ENCODE measurements at regions not wholly inside any gene's neighbourhood (a gene's known extent, or its start where the extent isn't known, plus 50 kb on each side); places are given as distances from the start of the nearest gene placed in this dataset.

GRCh38 chr18:70709144-70709543 lies 420.3 kb downstream of the SOCS6 start:
- H3K36me3 ChIP-seq (ENCODE audit: control insufficient read depth in 2 of 2, extremely low read depth in 1 of 2, insufficient read depth in 2 of 2, low read length in 2 of 2) = no peaks in the 10 kb centered on the region
- no peaks in the 10 kb centered on the region for H3K9me3 ChIP-seq (ENCODE audit: control insufficient read depth, low read depth, low read length)
- no peaks in the 10 kb centered on the region for H3K4me1 ChIP-seq (ENCODE audit: control insufficient read depth, extremely low read depth, insufficient read depth, low read length)
- H4K20me1 ChIP-seq (ENCODE audit: control insufficient read depth, extremely low read depth, insufficient read depth, low read length) = no peaks in the 10 kb centered on the region
- H3K9ac ChIP-seq (ENCODE audit: control insufficient read depth, extremely low read depth, insufficient read depth, low read length) = no peak overlapping the region
- H2AFZ ChIP-seq (ENCODE audit: control insufficient read depth, low read length) = no peak overlapping the region
- FAIRE-seq (no peak), DNase-seq (ENCODE audit: low read depth, low spot score) (no peak)
- H3K9me1 ChIP-seq (ENCODE audit: control insufficient read depth, extremely low read depth, insufficient read depth, low read length) = no peaks in the 10 kb centered on the region
- no peaks in the 10 kb centered on the region for H3K27me3 ChIP-seq (ENCODE audit: control insufficient read depth, extremely low read depth, insufficient read depth, low read length)
- TF ChIP-seq, protein P1, sequence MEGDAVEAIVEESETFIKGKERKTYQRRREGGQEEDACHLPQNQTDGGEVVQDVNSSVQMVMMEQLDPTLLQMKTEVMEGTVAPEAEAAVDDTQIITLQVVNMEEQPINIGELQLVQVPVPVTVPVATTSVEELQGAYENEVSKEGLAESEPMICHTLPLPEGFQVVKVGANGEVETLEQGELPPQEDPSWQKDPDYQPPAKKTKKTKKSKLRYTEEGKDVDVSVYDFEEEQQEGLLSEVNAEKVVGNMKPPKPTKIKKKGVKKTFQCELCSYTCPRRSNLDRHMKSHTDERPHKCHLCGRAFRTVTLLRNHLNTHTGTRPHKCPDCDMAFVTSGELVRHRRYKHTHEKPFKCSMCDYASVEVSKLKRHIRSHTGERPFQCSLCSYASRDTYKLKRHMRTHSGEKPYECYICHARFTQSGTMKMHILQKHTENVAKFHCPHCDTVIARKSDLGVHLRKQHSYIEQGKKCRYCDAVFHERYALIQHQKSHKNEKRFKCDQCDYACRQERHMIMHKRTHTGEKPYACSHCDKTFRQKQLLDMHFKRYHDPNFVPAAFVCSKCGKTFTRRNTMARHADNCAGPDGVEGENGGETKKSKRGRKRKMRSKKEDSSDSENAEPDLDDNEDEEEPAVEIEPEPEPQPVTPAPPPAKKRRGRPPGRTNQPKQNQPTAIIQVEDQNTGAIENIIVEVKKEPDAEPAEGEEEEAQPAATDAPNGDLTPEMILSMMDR (optimal IDR thresholded peaks at IDR 0.05 in 1 of 3, IDR thresholded peaks at IDR 0.05 in 1 of 3, conservative IDR thresholded peaks at IDR 0.05 in 1 of 3; ENCODE audit: extremely low read depth in 1 of 3, insufficient read depth in 2 of 3, low read length in 3 of 3) = no peak
- no peak for TF ChIP-seq EZH2 (IDR thresholded peaks at IDR 0.05; ENCODE audit: low read length)
- no peaks in the 10 kb centered on the region for H3K79me2 ChIP-seq (ENCODE audit: control insufficient read depth, insufficient read depth, low read length)
- H3K27ac ChIP-seq (ENCODE audit: control insufficient read depth, insufficient read depth, low read length) = no peak overlapping the region
- dilution Hi-C loops (cut with MboI; ENCODE audit: extremely low pct_ligation_motif_present, low sequenced_read_pairs) = no loop called here
- no peak overlapping the region for H3K4me3 ChIP-seq (ENCODE audit: control insufficient read depth in 2 of 3, extremely low read depth in 1 of 3, insufficient read depth in 2 of 3, low read depth in 1 of 3, low read length in 3 of 3)
- H3K4me2 ChIP-seq (ENCODE audit: control insufficient read depth, extremely low read depth, insufficient read depth, low read depth, low read length) = no peak overlapping the region

GRCh38 chr18:70705831-70706416 lies 417.1 kb downstream of the SOCS6 start:
- Histone ChIP-seq H3K27ac (ENCODE audit: control insufficient read depth, insufficient read depth, low read length) (no peak overlapping the region), H2AFZ (ENCODE audit: control insufficient read depth, low read length) (no peak overlapping the region), H3K4me1 (ENCODE audit: control insufficient read depth, extremely low read depth, insufficient read depth, low read length) (no peaks in the 10 kb centered on the region), H3K36me3 (ENCODE audit: control insufficient read depth in 2 of 2, extremely low read depth in 1 of 2, insufficient read depth in 2 of 2, low read length in 2 of 2) (no peaks in the 10 kb centered on the region), H3K4me2 (ENCODE audit: control insufficient read depth, extremely low read depth, insufficient read depth, low read depth, low read length) (no peak overlapping the region), H3K4me3 (ENCODE audit: control insufficient read depth in 2 of 3, extremely low read depth in 1 of 3, insufficient read depth in 2 of 3, low read depth in 1 of 3, low read length in 3 of 3) (no peak overlapping the region), H3K9me1 (ENCODE audit: control insufficient read depth, extremely low read depth, insufficient read depth, low read length) (no peaks in the 10 kb centered on the region), H4K20me1 (ENCODE audit: control insufficient read depth, extremely low read depth, insufficient read depth, low read length) (no peaks in the 10 kb centered on the region), H3K79me2 (ENCODE audit: control insufficient read depth, insufficient read depth, low read length) (no peaks in the 10 kb centered on the region), H3K9ac (ENCODE audit: control insufficient read depth, extremely low read depth, insufficient read depth, low read length) (no peak overlapping the region), H3K9me3 (ENCODE audit: control insufficient read depth, low read depth, low read length) (peaks cover 2% of the 10 kb centered on the region), H3K27me3 (ENCODE audit: control insufficient read depth, extremely low read depth, insufficient read depth, low read length) (no peaks in the 10 kb centered on the region)
- dilution Hi-C loops (cut with MboI; ENCODE audit: extremely low pct_ligation_motif_present, low sequenced_read_pairs) = no loop called here
- no peak for FAIRE-seq
- TF ChIP-seq, protein P1 (optimal IDR thresholded peaks at IDR 0.05 in 1 of 3, IDR thresholded peaks at IDR 0.05 in 1 of 3, conservative IDR thresholded peaks at IDR 0.05 in 1 of 3; ENCODE audit: extremely low read depth in 1 of 3, insufficient read depth in 2 of 3, low read length in 3 of 3) = no peak
- TF ChIP-seq EZH2 (IDR thresholded peaks at IDR 0.05; ENCODE audit: low read length) = no peak
- DNase-seq (ENCODE audit: low read depth, low spot score) = no peak
